HG03575 (cell line): ENCODE measurements at regions not wholly inside any gene's neighbourhood (a gene's known extent, or its start where the extent isn't known, plus 50 kb on each side); places are given as distances from the start of the nearest gene placed in this dataset.
"Not testable (repeated sequence)": the region's sequence is repeated elsewhere in the genome, so short reads cannot be mapped to it uniquely, and the experiment has no call there.

ENCODE experiments used
- ATAC-seq: cut with Tn5 transposase; IDR thresholded peaks from one replicate; pipeline ENCODE4 v1.9.1; 2021; ENCODE audit not compliant: unreplicated experiment, insufficient number of reproducible peaks, low FRiP score; ENCODE audit errors: extremely low read depth

DNA sequence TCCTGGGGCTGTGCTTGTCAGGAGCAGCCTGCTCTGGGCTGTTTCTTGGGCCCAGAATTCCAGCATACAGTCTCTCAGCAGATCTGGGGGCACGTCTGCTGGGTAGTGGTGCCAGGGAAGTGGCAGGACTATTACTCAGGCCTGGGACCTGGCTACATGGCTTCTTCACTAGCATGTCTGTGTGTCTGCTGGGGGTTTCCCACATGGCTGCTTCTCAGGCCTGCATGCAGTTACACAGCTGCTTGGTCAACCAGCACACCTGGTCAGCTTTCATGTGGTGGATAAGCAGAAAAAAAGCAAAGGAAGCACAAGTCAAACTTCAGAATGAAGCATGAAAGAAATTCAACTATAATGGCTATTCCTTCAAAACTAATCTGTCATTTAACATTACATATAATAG is 316.2 kb upstream of the NOX3 start:
- ATAC-seq = no peak

DNA sequence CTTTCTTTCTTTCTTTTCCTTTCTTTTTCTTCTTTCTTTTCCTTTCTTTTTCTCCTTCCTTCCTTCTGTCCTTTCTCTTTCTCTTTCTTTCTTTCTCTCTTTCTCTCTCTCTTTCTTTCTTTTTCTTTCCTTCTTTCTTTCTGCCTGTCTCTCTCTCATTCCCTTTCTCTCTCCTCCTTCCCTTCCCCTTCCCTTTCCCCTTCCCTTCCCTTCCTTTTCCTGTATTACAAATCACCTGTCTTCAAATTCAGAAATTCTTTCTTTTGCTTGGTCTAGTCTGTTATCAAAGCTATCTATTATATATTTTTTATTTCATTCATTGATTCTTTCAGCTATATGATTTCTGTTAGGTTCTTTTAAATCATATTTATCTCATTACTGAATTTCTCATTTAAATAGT is 315.2 kb upstream of the NOX3 start:
- ATAC-seq = no peak

DNA sequence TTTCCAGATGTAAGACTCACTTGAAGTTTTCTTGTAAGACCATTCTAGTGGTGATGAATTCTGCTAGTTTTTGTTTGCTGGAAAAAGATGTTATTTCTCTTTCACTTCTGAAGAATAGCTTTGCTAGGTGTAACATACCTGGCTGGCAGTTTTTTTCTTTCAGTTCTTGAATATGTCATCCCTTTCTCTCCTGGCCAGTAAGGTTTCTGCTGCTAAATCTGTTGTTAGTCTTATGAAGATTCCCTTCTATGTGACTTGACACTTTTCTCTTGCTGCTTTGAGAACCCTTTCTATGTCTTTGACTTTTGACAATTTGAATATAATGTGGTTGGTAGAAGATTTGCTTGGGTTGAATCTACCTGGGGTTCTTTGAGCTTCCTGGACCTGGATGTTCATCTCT is 314.7 kb upstream of the NOX3 start:
- no peak for ATAC-seq

GRCh38 chr6:155765275-155766194 is 309.9 kb upstream of the NOX3 start:
- no peak for ATAC-seq

- no peak for ATAC-seq
Measured at GRCh38 chr6:155762649-155763048, 307.0 kb upstream of the NOX3 start.

DNA sequence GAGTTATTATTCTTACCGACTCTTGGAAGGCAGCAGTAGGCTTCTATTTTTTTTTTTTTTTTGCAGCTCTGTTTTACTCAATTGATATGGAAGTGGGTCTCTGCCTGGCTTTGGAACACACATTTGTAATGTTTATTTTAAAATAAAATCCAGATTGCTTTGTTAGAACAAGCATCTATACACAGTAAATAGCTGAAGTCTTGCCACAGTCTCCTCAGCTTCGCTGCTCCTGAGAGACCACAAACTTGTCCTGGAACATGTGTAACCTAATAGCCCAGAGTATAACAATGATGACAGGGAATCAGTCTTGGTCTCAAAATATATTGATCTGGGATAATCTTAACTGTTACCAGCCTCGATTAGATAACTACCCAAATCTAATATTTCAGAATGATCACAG is 299.8 kb upstream of the NOX3 start:
- no peak for ATAC-seq

- not testable (repeated sequence) for ATAC-seq
Measured at GRCh38 chr6:155748778-155749177, 293.1 kb upstream of the NOX3 start.

DNA sequence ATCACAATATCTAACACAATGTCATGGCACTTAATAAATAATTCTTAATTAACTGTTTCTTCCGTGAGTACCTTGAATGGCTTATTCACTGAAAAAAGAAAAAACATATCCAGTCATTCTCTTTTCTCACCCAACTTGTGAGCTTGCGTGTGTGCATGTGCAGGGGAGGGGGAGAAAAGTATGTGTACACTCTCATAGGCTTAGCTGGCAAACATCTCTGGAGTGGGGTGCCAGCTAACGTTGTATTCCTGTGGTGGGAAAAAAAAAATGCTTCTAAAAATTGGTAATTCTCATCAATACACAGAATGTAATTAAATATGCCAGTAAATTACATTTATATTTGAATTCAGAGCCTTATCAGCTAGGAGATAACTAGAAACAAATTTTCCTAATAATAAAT is 291.9 kb upstream of the NOX3 start:
- no peak for ATAC-seq

DNA sequence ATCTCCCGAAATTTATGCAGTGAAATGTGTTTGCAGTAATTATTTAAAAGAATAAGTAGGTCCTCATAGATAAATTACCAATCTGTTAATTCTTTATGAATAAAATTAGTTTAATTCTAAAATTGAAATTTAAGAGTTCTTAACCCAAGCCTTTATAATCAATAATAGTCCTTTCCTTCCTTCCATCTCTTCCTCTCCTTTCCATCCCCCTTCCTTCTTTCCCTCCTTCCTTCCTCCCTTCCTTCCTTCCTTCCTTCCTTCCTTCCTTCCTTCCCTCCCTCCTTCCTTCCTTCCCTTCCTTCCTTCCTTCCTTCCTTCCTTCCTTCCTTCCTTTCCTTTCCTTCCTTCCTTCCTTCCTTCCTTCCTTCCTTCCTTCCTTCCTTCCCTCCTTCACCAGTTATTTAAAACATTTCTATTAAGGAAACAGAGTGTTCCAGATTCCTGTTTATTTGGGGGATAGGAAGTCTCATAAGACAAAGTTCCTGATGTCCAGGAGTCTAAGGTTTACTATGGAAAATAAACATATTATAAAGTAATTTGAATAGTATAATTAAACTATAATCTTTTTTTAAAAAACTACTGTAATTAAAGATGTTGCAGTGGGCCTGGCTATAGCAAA is 285.3 kb upstream of the NOX3 start:
- no peak for ATAC-seq

DNA sequence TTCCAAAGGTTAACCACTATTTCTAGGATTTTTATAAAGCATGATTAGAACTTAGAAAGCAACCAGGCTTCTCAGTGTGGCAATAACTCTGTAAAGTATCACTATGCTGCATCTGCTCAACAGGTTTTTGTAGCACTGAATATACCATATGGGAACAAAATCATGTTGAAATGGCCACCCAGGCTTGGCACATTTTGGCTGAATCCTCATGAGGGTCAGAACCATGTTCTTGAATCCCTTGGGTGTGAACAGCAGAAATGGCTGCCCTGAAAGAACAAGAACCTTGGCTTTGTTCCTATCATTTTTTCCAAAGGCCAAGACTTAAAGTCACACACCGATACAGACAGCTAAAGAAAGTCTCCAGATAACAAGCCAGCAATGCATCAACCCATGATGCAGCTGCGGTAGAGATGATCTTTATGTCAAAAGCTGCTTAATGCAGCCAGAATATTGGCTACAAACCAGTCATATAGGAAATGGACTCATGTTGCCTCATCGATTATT is 283.0 kb upstream of the NOX3 start:
- ATAC-seq = no peak

DNA sequence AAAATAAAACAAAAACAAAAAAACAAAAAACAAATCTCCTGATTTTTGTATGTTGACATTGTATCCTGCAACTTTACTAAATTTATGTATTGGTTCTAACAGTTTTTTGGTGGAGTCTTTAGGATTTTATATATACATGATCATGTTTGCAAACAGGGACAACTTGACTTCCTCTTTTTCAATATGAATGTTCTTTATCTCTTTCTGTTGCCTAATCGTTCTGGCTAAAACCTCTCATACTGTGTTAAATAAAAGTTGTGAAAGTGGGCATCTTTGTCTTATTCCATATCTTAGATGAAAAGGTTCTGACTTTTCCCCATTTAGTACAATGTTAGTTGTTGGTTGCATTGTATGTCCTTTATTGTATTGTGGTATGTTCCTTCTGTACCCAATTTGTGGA is 261.7 kb upstream of the NOX3 start:
- no peak for ATAC-seq

GRCh38 chr6:155710704-155711103 is 255.1 kb upstream of the NOX3 start:
- no peak for ATAC-seq

DNA sequence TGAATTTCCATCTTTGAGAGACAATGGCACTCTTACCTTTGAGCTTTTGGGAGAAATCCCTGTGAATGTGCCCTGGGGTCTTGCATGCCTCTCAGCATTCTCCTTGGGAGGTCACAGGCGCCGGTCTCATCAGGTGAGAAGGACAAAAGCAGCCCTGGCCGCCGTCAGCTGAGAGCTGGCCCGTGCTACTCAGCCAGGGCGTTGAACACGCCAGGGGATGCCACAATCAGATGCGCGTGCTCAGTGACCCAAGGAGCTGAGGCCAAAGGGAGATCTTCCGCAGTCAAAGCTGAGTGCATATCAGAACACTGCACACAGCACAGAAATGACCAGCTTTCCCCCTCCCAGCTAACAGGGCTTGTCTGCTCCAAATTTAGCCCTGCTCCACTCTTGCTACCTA is 253.6 kb upstream of the NOX3 start:
- no peak for ATAC-seq

DNA sequence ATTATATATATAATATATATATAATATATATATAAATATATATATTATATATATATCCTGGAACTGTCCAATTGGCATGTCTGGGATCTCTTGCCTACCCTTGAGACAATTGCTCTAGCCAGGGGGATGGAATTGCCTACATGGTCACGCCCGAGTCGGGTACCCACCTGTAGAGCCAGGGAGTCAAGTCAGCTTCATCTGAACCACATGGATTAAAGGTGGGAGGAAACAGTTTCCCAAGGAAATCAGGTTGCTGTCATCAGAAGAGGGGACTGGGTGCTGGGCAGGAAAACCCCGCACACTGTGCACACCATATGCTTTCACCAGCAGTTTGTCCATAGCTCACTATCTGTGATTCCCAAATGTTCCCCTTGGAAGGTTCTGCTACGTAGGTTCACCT is 252.5 kb upstream of the NOX3 start:
- ATAC-seq = no peak

DNA sequence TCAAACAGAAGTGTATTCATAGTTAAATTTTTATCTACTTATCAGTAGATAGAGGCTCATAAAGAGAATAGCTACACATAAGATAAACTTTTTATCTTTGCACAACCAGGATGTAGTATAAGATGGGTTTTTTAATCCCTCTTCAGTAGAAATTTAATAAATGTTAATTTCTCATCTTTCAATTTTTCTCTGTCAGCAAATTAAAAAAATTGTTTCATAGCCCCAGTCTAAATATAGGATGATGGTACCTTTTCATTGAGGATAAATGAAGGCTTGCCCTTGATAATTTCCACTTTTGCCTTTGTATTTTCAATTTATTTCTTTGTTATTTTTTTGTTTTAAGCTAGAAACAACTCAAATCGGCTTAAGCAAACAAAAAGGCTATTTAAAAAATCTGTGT is 251.2 kb upstream of the NOX3 start:
- no peak for ATAC-seq

GRCh38 chr6:155706341-155706740 is 250.7 kb upstream of the NOX3 start:
- ATAC-seq = no peak

DNA sequence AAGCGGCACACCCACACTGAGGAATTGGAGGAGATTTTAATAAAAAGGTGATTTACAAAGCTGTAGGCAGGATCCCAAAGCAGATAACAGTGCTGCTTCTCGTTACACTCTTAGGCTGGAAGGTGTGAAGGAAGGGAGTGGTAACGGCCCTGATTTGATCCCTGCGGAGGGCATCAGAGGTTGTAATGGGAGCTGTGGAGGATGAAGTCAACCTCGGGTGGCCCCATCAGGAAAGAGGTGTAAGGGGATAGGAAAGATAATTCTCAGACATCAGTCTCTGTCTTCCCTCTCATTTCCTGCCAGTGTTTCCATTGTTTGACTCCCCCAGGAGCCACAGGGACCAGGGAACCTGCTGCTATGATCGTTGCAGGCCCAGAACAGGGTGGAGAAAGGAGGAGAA is 245.7 kb upstream of the NOX3 start:
- no peak for ATAC-seq

DNA sequence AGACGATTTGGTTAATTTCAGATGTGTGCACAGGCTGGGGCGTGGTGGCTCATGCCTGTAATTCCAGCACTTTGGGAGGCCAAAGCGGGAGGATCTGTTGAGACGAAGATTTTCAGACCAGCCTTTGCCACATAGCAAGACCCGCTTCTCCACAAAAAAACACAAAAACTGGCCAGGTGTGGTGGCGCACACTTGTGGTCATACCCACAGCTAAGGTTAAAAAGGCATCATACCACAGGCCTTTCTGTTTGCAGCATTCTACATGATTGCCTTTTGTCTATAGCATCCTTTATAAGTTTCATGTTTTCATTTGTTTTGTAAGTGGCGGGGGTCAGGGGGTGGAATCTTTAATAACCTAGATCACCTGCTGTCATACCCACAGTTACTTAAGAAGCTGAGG is 239.9 kb upstream of the NOX3 start:
- no peak for ATAC-seq

DNA sequence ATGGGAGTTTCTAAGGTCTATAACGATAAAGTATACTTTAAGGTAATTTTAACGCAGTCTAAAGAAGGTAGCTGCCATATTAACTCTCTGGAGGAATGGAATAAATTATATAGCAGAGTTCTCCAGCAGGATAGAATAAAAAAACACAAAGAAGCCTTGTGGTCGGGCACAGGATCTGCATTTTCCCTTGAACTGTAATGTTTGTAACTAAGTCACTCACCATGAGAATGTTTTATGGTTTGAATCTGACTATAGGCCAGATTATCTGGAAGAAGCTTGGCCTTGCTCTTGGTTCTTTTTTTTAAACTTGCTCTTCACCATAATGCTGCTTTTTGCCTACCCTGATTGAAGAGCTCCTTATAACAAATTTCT is 238.8 kb upstream of the NOX3 start:
- no peak for ATAC-seq

- no peak for ATAC-seq
Measured at GRCh38 chr6:155693573-155694418, 238.2 kb upstream of the NOX3 start.
